ENCODE measurements at regions not wholly inside any gene's neighbourhood (a gene's known extent, or its start where the extent isn't known, plus 50 kb on each side); places are given as distances from the start of the nearest gene placed in this dataset.

DNA sequence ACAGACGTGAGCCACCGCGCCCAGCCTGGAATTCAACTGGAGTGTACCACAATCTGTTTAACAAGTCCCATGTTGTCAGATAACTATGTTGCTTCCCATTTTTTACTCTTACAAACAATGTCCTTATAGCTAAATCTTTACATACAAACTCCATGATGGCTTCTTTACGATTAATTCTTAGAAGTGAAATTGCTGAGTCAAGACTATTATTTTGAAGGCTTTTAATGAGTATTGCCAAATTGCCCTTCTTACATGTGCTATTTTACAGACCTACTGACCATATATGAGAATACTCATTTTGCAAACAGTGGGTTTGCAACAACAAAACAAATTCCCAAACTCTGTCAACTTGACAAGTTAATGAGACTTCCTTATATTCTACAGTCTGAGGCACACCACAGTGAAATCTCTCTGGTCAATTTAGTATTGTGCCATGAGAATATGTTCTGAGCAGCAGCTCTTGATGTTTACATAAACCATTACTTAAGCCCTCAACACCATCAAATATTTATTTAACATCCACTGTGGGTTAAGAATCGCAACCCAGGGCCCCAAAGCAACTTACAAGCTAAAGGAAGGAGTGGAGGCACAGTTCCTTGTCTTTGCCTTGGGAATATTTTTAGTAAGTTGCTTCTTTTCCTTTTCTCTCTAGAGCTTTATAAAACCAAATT, 128.5 kb downstream of the SPRY1 start:
- CTCF ChIA-PET, result interaction anchor here (1.5 to 1.8 kb wide), 2 partner anchors 39 to 136 kb away, joined by 4 to 6 read pairs; no protein-coding TSS in a partner anchor
- no peak overlapping the region for H3K4me3 ChIP-seq (ENCODE audit: low read depth, low read length)
- POLR2A ChIA-PET, result no interaction called here
- TF ChIP-seq, protein P1, sequence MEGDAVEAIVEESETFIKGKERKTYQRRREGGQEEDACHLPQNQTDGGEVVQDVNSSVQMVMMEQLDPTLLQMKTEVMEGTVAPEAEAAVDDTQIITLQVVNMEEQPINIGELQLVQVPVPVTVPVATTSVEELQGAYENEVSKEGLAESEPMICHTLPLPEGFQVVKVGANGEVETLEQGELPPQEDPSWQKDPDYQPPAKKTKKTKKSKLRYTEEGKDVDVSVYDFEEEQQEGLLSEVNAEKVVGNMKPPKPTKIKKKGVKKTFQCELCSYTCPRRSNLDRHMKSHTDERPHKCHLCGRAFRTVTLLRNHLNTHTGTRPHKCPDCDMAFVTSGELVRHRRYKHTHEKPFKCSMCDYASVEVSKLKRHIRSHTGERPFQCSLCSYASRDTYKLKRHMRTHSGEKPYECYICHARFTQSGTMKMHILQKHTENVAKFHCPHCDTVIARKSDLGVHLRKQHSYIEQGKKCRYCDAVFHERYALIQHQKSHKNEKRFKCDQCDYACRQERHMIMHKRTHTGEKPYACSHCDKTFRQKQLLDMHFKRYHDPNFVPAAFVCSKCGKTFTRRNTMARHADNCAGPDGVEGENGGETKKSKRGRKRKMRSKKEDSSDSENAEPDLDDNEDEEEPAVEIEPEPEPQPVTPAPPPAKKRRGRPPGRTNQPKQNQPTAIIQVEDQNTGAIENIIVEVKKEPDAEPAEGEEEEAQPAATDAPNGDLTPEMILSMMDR (IDR thresholded peaks at IDR 0.05; ENCODE audit: insufficient read depth, low read length, missing control alignments), result no peak
- DNase-seq (ENCODE audit: low read depth, low spot score), result no peak

GRCh38 chr4:123526511-123526910, 129.9 kb downstream of the SPRY1 start:
- no peak overlapping the region for H3K4me3 ChIP-seq (ENCODE audit: low read depth, low read length)
- ChIA-PET CTCF (interaction anchor here (1.8 kb wide), 1 partner anchor 37 kb away, joined by 6 read pairs; no protein-coding TSS in a partner anchor), POLR2A (no interaction called here)
- DNase-seq (ENCODE audit: low read depth, low spot score), result no peak
- TF ChIP-seq, protein P1 (IDR thresholded peaks at IDR 0.05; ENCODE audit: insufficient read depth, low read length, missing control alignments), result no peak

- H3K4me3 ChIP-seq (ENCODE audit: low read depth, low read length), result no peak overlapping the region
- no peak for DNase-seq (ENCODE audit: low read depth, low spot score)
- CTCF ChIA-PET, result interaction anchor here (0.8 kb wide), 1 partner anchor 132 kb away, joined by 4 read pairs; no protein-coding TSS in a partner anchor
- POLR2A ChIA-PET, result no interaction called here
- TF ChIP-seq, protein P1 (IDR thresholded peaks at IDR 0.05; ENCODE audit: insufficient read depth, low read length, missing control alignments), result no peak
Measured at GRCh38 chr4:123528501-123529277, 132.1 kb downstream of the SPRY1 start.

GRCh38 chr4:123529278-123529568, 132.6 kb downstream of the SPRY1 start:
- ChIA-PET POLR2A (no interaction called here), CTCF (interaction anchor here (0.8 kb wide), 1 partner anchor 131 kb away, joined by 4 read pairs; no protein-coding TSS in a partner anchor)
- no peak for DNase-seq (ENCODE audit: low read depth, low spot score)
- TF ChIP-seq, protein P1 (IDR thresholded peaks at IDR 0.05; ENCODE audit: insufficient read depth, low read length, missing control alignments), result no peak
- H3K4me3 ChIP-seq (ENCODE audit: low read depth, low read length), result no peak overlapping the region

DNA sequence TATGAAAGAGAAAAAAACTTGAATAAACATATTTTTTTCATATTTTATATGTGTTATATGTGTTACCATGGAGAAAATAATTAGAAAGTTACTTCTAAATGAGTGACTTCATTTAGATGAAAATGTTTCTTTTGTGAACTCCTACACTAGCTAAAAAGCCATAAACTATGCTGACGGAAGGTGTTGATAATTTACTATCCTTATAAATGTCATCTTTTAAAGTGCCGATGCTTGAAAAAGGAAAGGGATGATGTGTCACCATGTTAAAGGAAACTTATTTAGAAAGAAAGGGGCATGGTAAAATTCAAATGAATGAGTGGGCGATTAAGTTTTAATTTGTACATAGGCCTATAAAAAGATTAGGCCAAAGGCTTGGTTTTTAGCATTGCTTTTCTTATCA, 133.8 kb downstream of the SPRY1 start:
- DNase-seq (ENCODE audit: low read depth, low spot score), result no peak
- POLR2A ChIA-PET, result no interaction called here
- H3K4me3 ChIP-seq (ENCODE audit: low read depth, low read length), result no peak overlapping the region
- TF ChIP-seq, protein P1 (IDR thresholded peaks at IDR 0.05; ENCODE audit: insufficient read depth, low read length, missing control alignments), result no peak
- CTCF ChIA-PET, result no interaction called here

DNA sequence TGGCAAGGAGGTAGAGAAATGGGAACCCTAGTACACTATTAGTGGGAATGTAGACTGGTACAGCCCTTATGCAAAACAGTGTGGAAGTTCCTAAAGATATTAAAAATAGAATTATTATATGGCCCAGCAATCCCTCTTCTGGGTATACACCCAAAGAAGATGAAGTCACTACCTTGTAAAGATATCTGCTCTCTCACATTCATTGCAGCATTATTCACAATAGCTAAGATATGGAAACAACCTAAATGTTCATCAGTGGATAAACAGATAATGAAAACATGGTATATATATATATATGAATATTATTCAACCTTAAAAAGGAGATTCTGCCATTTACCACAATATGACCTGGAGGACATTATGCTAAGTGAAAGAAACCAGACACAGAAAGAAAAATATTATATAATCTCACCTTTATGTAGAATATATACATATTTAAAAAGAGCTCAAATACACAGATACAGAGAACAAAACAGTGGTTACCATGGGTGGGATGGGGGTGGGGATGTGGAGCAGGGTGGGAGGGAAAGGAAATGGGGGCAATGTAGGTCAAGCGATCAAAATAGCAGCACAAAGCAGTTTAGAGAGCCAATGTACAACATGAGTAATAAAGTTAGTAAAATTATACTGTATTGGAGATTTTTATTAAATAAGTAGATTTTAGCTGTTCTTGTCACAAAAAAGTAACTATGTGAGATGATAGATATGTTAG, 138.6 kb downstream of the SPRY1 start:
- DNase-seq (ENCODE audit: low read depth, low spot score), result no peak
- no peak overlapping the region for H3K4me3 ChIP-seq (ENCODE audit: low read depth, low read length)
- TF ChIP-seq, protein P1 (IDR thresholded peaks at IDR 0.05; ENCODE audit: insufficient read depth, low read length, missing control alignments), result no peak
- POLR2A ChIA-PET, result no interaction called here
- CTCF ChIA-PET, result no interaction called here
